Spleen (tissue), 7 donors: ENCODE measurements at regions not wholly inside any gene's neighbourhood (a gene's known extent, or its start where the extent isn't known, plus 50 kb on each side); places are given as distances from the start of the nearest gene placed in this dataset.

Experiments
- POLR2A ChIP-seq, 3 donors: fragments of 450-650 bp; IDR thresholded peaks; one replicate each; pipeline ENCODE4 v1.5.1; 2017; ENCODE audit warnings: antibody characterized with exemption in 3 of 3, mild to moderate bottlenecking in 1 of 3
- POLR2AphosphoS5 ChIP-seq, 3 donors: sonication (generic); formaldehyde crosslinking; IDR thresholded peaks; one replicate each; pipeline ENCODE4 v1.5.1; 2017; ENCODE audit warnings: antibody characterized with exemption in 3 of 3
- TF ChIP-seq, protein P1 (sequence below), 11 experiments: fragments of 200-600 bp in 7 of 11; fragments of 450-650 bp in 4 of 11; sonication (generic) in 4 of 11; IDR thresholded peaks in 8 of 11; conservative IDR thresholded peaks in 3 of 11; 1 replicate in 7 of 11; 2 replicates in 4 of 11; pipeline versions ENCODE4 v1.4.0 to v1.8.0; 2016 to 2021; ENCODE audit warnings: antibody characterized with exemption in 11 of 11, inconsistent platforms in 4 of 11, mild to moderate bottlenecking in 1 of 11
- donor health status: DM: no; HTN: no; CAD: no; lungs with moderate emphysema.
- donor health status: DM: no; HTN: no; CAD: no.
- donor health status: DM: no; HTN: no; CAD: no.

DNA sequence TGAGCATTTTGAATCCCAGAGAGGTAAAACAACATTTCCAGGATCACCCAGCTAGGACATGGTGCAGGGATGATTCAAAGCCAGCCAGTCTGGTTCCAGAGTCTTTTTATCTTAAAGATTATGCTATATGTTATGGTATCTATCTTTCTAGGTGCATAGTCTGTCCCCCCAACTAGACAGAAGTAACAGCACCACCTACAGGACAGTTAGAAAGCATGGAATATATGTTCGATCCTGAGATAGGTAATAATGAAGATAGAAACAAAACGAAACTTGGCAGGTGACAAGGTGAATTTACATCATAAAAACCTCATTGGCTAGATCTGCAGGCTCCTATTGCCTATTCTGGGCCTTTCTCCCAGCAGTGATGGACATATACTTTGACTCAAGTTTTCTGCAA, 723.2 kb downstream of the SMARCA1 start:
- TF ChIP-seq POLR2A (IDR thresholded peaks at IDR 0.05) (no peak), POLR2AphosphoS5 (IDR thresholded peaks at IDR 0.05) (no peak)
- TF ChIP-seq, protein P1, sequence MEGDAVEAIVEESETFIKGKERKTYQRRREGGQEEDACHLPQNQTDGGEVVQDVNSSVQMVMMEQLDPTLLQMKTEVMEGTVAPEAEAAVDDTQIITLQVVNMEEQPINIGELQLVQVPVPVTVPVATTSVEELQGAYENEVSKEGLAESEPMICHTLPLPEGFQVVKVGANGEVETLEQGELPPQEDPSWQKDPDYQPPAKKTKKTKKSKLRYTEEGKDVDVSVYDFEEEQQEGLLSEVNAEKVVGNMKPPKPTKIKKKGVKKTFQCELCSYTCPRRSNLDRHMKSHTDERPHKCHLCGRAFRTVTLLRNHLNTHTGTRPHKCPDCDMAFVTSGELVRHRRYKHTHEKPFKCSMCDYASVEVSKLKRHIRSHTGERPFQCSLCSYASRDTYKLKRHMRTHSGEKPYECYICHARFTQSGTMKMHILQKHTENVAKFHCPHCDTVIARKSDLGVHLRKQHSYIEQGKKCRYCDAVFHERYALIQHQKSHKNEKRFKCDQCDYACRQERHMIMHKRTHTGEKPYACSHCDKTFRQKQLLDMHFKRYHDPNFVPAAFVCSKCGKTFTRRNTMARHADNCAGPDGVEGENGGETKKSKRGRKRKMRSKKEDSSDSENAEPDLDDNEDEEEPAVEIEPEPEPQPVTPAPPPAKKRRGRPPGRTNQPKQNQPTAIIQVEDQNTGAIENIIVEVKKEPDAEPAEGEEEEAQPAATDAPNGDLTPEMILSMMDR (IDR thresholded peaks at IDR 0.05 in 8 of 11, conservative IDR thresholded peaks at IDR 0.05 in 3 of 11) = no peak
